ENCODE measurements at regions not wholly inside any gene's neighbourhood (a gene's known extent, or its start where the extent isn't known, plus 50 kb on each side); places are given as distances from the start of the nearest gene placed in this dataset.

GRCh38 chr16:85515319-85515745 lies 97.8 kb upstream of the GSE1 start:
- TF ChIP-seq REST (IDR thresholded peaks at IDR 0.05; ENCODE audit: low read depth, low read length), result no peak
- TF ChIP-seq CTCF (IDR thresholded peaks at IDR 0.05), result no peak
- no peak for TF ChIP-seq RAD21 (IDR thresholded peaks at IDR 0.05; ENCODE audit: low read length)
- TF ChIP-seq EP300 (IDR thresholded peaks at IDR 0.05; ENCODE audit: borderline replicate concordance in 1 of 2, low read depth in 1 of 2, low read length in 1 of 2), result peak in 1 of 2 experiments; percentile 51; a peak in 1 of 4 replicates
- no peak for TF ChIP-seq POLR2AphosphoS5 (IDR thresholded peaks at IDR 0.05; ENCODE audit: low read depth, low read length)
- no peak for TF ChIP-seq FOXJ3 (CRISPR knock-in tag; IDR thresholded peaks at IDR 0.05)
- TF ChIP-seq MXI1 (IDR thresholded peaks at IDR 0.05; ENCODE audit: low read depth, low read length), result no peak
- TF ChIP-seq ELF1 (IDR thresholded peaks at IDR 0.05), result no peak
- no peak for TF ChIP-seq RXRA (IDR thresholded peaks at IDR 0.05; ENCODE audit: borderline replicate concordance, low read depth)
